WTC11 (cell line): ENCODE measurements at regions not wholly inside any gene's neighbourhood (a gene's known extent, or its start where the extent isn't known, plus 50 kb on each side); places are given as distances from the start of the nearest gene placed in this dataset.

ENCODE experiments used
- ATAC-seq: fragments of 200-7000 bp; cut with Tn5 transposase; 2 replicates; pipeline ENCODE4 v1.10.0; 2021; ENCODE audit warnings: mild to moderate bottlenecking, moderate library complexity
- CTCF ChIA-PET: fragments of 300-600 bp; sonication (Branson Sonifier 250); formaldehyde crosslinking; loops from one replicate; lab custom pipeline; 2021; ENCODE audit warnings: antibody characterized with exemption; lab: Charles Lee
- POLR2A ChIA-PET: fragments of 350-600 bp; sonication (Branson Sonifier 250); formaldehyde crosslinking; loops from one replicate; lab custom pipeline; 2021; ENCODE audit warnings: antibody characterized with exemption; lab: Charles Lee
- DNase-seq: peaks from one replicate; pipeline ENCODE4 v3.0.0; 2021; ENCODE audit warnings: low spot score
- H3K27ac Mint-ChIP-seq: 2 replicates; pipeline ENCODE4 v1.8.0; 2021; ENCODE audit warnings: mixed read lengths
- H3K27me3 Mint-ChIP-seq: 2 replicates; pipeline ENCODE4 v1.8.0; 2021; ENCODE audit warnings: low read depth, mild to moderate bottlenecking, moderate library complexity, mixed read lengths
- H3K36me3 Mint-ChIP-seq: 2 replicates; pipeline ENCODE4 v1.8.0; 2021; ENCODE audit warnings: mixed read lengths
- H3K4me1 Mint-ChIP-seq: 2 replicates; pipeline ENCODE4 v1.8.0; 2022; ENCODE audit warnings: mixed read lengths
- H3K4me3 Mint-ChIP-seq: 2 replicates; pipeline ENCODE4 v1.8.0; 2021; ENCODE audit warnings: mild to moderate bottlenecking, moderate library complexity, mixed read lengths
- H3K9me3 Mint-ChIP-seq: 2 replicates; pipeline ENCODE4 v1.8.0; 2021; ENCODE audit warnings: mixed read lengths
- ATF1 ChIP-seq: sonication (generic); formaldehyde crosslinking; IDR thresholded peaks from 2 replicates; pipeline ENCODE4 v1.8.1; 2023; ENCODE audit warnings: mild to moderate bottlenecking, moderate library complexity, missing genetic modification reagents
- CDX4 ChIP-seq: fragments of 250-450 bp; sonication (Bioruptor Pico); IDR thresholded peaks from 2 replicates; pipeline ENCODE4 v1.9.0; 2021; ENCODE audit warnings: moderate library complexity, mild to moderate bottlenecking, inconsistent platforms, borderline replicate concordance
- E2F1 ChIP-seq: sonication (generic); formaldehyde crosslinking; IDR thresholded peaks from 2 replicates; pipeline ENCODE4 v1.8.0; 2022; ENCODE audit warnings: mild to moderate bottlenecking, missing genetic modification reagents
- GTF2I ChIP-seq: fragments of 250-450 bp; sonication (Bioruptor Pico); conservative IDR thresholded peaks from 2 replicates; pipeline ENCODE4 v1.4.0; 2021; ENCODE audit warnings: mild to moderate bottlenecking
- HMGA2 ChIP-seq: fragments of 250-450 bp; sonication (Bioruptor Pico); IDR thresholded peaks from 2 replicates; pipeline ENCODE4 v1.4.0; 2021; ENCODE audit warnings: mild to moderate bottlenecking, moderate library complexity
- IRF1 ChIP-seq: sonication (generic); formaldehyde crosslinking; IDR thresholded peaks from 2 replicates; pipeline ENCODE4 v1.8.0; 2023; ENCODE audit warnings: missing genetic modification reagents
- MAX ChIP-seq: sonication (generic); formaldehyde crosslinking; IDR thresholded peaks from 2 replicates; pipeline ENCODE4 v1.8.0; 2022; ENCODE audit warnings: mild to moderate bottlenecking, missing genetic modification reagents
- NFATC4 ChIP-seq: fragments of 250-450 bp; sonication (Bioruptor Pico); IDR thresholded peaks from 2 replicates; pipeline ENCODE4 v1.9.0; 2021; ENCODE audit warnings: mild to moderate bottlenecking
- RELA ChIP-seq: sonication (generic); formaldehyde crosslinking; IDR thresholded peaks from 2 replicates; pipeline ENCODE4 v1.8.1; 2022; ENCODE audit warnings: missing genetic modification reagents, mild to moderate bottlenecking, borderline replicate concordance
- SP1 ChIP-seq: sonication (generic); formaldehyde crosslinking; conservative IDR thresholded peaks from 2 replicates; pipeline ENCODE4 v1.8.1; 2022; ENCODE audit warnings: missing genetic modification reagents
- STAT6 ChIP-seq: sonication (generic); formaldehyde crosslinking; conservative IDR thresholded peaks from 2 replicates; pipeline ENCODE4 v1.8.1; 2023; ENCODE audit warnings: mild to moderate bottlenecking, low read depth, missing genetic modification reagents, moderate library complexity
- TEAD4 ChIP-seq: sonication (generic); formaldehyde crosslinking; IDR thresholded peaks from 2 replicates; pipeline ENCODE4 v1.8.0; 2022; ENCODE audit warnings: mild to moderate bottlenecking, missing genetic modification reagents
- USF2 ChIP-seq: sonication (generic); formaldehyde crosslinking; IDR thresholded peaks from 2 replicates; pipeline ENCODE4 v1.8.1; 2023; ENCODE audit warnings: mild to moderate bottlenecking, missing genetic modification reagents, moderate library complexity
- ZNF263 ChIP-seq: sonication (generic); formaldehyde crosslinking; IDR thresholded peaks from 2 replicates; pipeline ENCODE4 v1.8.1; 2022; ENCODE audit warnings: low read depth, mild to moderate bottlenecking, moderate library complexity, missing genetic modification reagents
- ZNF281 ChIP-seq: sonication (generic); formaldehyde crosslinking; IDR thresholded peaks from 2 replicates; pipeline ENCODE4 v1.8.0; 2023; ENCODE audit warnings: mild to moderate bottlenecking, missing genetic modification reagents
- ZNF423 ChIP-seq: fragments of 250-450 bp; sonication (Bioruptor Pico); IDR thresholded peaks from 2 replicates; pipeline ENCODE4 v2.1.2; 2022; ENCODE audit warnings: mild to moderate bottlenecking, moderate library complexity
- TF ChIP-seq, protein P1 (sequence below): fragments of 250-450 bp; sonication (Bioruptor Pico); IDR thresholded peaks from 2 replicates; pipeline ENCODE4 v1.9.0; 2021; ENCODE audit warnings: mild to moderate bottlenecking
- TF ChIP-seq, protein P2 (sequence below): sonication (generic); formaldehyde crosslinking; IDR thresholded peaks from 2 replicates; pipeline ENCODE4 v1.8.1; 2023; ENCODE audit warnings: mild to moderate bottlenecking, moderate library complexity, missing genetic modification reagents

DNA sequence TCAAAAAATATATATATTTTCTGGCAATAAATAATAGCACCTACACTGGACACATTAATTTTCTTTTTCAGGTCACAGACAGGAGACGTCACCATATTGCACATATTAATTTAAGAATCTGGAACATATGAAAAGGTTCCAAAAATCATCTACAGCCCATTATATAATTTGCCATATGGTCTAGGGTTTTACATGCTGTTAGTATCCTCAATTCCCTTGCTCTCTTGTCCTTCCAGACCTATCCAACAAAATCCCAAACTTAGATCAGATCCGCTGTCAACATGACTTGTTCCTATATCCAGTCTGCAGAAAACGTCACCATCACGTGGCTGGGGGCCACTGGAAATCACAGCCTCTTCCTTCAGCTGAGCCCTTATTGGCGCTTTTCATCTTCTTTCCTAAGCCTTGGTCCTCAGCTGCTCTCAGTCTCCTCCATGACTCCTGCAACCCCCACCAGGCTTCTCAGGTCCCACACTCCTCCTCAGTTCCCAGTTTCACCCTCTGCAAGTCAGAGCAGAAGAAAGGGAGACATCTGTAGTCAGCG lies 192.0 kb upstream of the GATB start (continued):
- TF ChIP-seq ZNF281 (CRISPR knock-in tag), result no peak

DNA sequence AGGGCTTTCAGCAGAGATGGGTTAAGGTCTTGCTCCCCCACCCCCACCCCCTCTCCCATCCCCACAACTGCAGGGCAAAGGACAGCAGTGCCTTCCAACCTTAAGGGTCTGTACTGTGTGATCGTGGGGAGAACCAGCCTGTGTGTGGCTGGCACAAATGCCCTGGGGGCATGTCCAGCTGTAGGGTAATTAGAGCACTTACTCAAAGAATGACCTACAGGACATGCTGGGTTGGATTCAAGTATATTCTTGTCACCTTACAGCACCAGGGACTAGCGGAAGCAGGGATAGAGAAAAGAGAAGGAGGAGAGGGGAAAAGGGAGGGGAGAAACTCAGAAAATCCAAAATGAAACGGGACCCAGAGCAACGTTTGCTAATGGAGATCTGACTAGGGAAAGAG lies 191.3 kb upstream of the GATB start:
- ChIA-PET CTCF (no interaction called here), POLR2A (no interaction called here)
- H3K4me1 Mint-ChIP-seq, result peaks cover 13% of the 10 kb centered on the region
- TF ChIP-seq SP1 (no peak), RELA (CRISPR knock-in tag) (no peak), ZNF263 (CRISPR knock-in tag) (no peak), ZNF281 (CRISPR knock-in tag) (no peak), MAX (CRISPR knock-in tag) (no peak), IRF1 (CRISPR knock-in tag) (no peak), HMGA2 (CRISPR knock-in tag) (no peak)
- peaks cover 3% of the 10 kb centered on the region; the same call in 1 of the 2 replicates for H3K27me3 Mint-ChIP-seq
- peaks cover 12% of the 10 kb centered on the region for H3K36me3 Mint-ChIP-seq
- H3K4me3 Mint-ChIP-seq, result no peak overlapping the region
- no peak for ATAC-seq
- DNase-seq, result no peak
- no peak overlapping the region for H3K27ac Mint-ChIP-seq
- H3K9me3 Mint-ChIP-seq, result peaks cover 26% of the 10 kb centered on the region

GRCh38 chr4:151951671-151952050 lies 190.9 kb upstream of the GATB start:
- ChIA-PET CTCF (no interaction called here), POLR2A (no interaction called here)
- peaks cover 8% of the 10 kb centered on the region for H3K4me1 Mint-ChIP-seq
- no peak for DNase-seq
- no peak overlapping the region for H3K27ac Mint-ChIP-seq
- H3K27me3 Mint-ChIP-seq, result peaks cover 3% of the 10 kb centered on the region
- peaks cover 30% of the 10 kb centered on the region for H3K9me3 Mint-ChIP-seq
- ATAC-seq, result no peak
- H3K4me3 Mint-ChIP-seq, result no peak overlapping the region
- H3K36me3 Mint-ChIP-seq, result peaks cover 17% of the 10 kb centered on the region
- TF ChIP-seq USF2 (CRISPR knock-in tag), result no peak
- TF ChIP-seq, protein P1, sequence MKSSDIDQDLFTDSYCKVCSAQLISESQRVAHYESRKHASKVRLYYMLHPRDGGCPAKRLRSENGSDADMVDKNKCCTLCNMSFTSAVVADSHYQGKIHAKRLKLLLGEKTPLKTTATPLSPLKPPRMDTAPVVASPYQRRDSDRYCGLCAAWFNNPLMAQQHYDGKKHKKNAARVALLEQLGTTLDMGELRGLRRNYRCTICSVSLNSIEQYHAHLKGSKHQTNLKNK (CRISPR knock-in tag), result no peak
- no peak for TF ChIP-seq NFATC4 (CRISPR knock-in tag)
- no peak for TF ChIP-seq E2F1 (CRISPR knock-in tag)
- TF ChIP-seq CDX4, result no peak
- TF ChIP-seq ZNF423 (CRISPR knock-in tag), result no peak
- no peak for TF ChIP-seq ATF1 (CRISPR knock-in tag)
- no peak for TF ChIP-seq STAT6
- TF ChIP-seq, protein P2, sequence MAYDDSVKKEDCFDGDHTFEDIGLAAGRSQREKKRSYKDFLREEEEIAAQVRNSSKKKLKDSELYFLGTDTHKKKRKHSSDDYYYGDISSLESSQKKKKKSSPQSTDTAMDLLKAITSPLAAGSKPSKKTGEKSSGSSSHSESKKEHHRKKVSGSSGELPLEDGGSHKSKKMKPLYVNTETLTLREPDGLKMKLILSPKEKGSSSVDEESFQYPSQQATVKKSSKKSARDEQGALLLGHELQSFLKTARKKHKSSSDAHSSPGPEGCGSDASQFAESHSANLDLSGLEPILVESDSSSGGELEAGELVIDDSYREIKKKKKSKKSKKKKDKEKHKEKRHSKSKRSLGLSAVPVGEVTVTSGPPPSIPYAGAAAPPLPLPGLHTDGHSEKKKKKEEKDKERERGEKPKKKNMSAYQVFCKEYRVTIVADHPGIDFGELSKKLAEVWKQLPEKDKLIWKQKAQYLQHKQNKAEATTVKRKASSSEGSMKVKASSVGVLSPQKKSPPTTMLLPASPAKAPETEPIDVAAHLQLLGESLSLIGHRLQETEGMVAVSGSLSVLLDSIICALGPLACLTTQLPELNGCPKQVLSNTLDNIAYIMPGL (CRISPR knock-in tag), result no peak
- TF ChIP-seq TEAD4 (CRISPR knock-in tag), result no peak
- TF ChIP-seq GTF2I, result no peak
